Body of pancreas (tissue), 4 donors: ENCODE measurements at regions not wholly inside any gene's neighbourhood (a gene's known extent, or its start where the extent isn't known, plus 50 kb on each side); places are given as distances from the start of the nearest gene placed in this dataset.

ENCODE experiments used
- ATAC-seq: fragments of 150-250 bp; one replicate; pipeline ENCODE4 v1.9.1; 2016
- DNase-seq, 4 donors: peaks; one replicate each; pipeline ENCODE4 v3.0.0-alpha.2; 2019
- H3K27ac ChIP-seq, 4 donors: fragments of 200-600 bp; sonication (generic); 1 replicate in 3 of 4; 2 replicates in 1 of 4; pipeline versions ENCODE4 v1.5.1 to v1.6.1; 2016 to 2019; ENCODE audit warnings: mild to moderate bottlenecking in 1 of 4, mixed read lengths in 1 of 4, moderate library complexity in 1 of 4
- H3K27me3 ChIP-seq, 2 donors: fragments of 200-600 bp; sonication (generic); one replicate each; pipeline ENCODE4 v1.6.0; 2016; ENCODE audit warnings: mild to moderate bottlenecking in 1 of 2
- H3K36me3 ChIP-seq, 2 donors: fragments of 200-600 bp; sonication (generic); replicated peaks in 1 of 2; 2 replicates each; pipeline ENCODE4 v1.5.1; 2016; ENCODE audit warnings: low read depth in 2 of 2; ENCODE audit not compliant: insufficient read depth in 1 of 2
- H3K4me1 ChIP-seq: fragments of 200-600 bp; sonication (generic); one replicate; pipeline ENCODE4 v1.6.0; 2016
- H3K4me3 ChIP-seq, 2 donors: fragments of 200-600 bp; sonication (generic); 1 replicate in 1 of 2; 2 replicates in 1 of 2; pipeline ENCODE4 v1.5.1; 2016 to 2019
- H3K9me3 ChIP-seq, 3 donors: fragments of 200-600 bp; sonication (generic); 1 replicate in 2 of 3; 2 replicates in 1 of 3; pipeline ENCODE4 v1.5.1; 2016
- POLR2A ChIP-seq, 3 donors: fragments of 450-650 bp; IDR thresholded peaks; one replicate each; pipeline ENCODE4 v1.6.1; 2016; ENCODE audit warnings: antibody characterized with exemption in 3 of 3, mild to moderate bottlenecking in 2 of 3
- WGBS, 2 donors: methylation state at CpG; one replicate each; pipeline ENCODE4 v1.1.5; 2017; 5-methylcytosine and 5-hydroxymethylcytosine counted together
- intact Hi-C: fragments of 100-400 bp; cut with DNase I; formaldehyde crosslinking; loops from one replicate; pipeline ENCODE4 v1.15.1; 2023
- TF ChIP-seq, protein P1 (sequence below), 7 experiments: fragments of 450-650 bp in 4 of 7; fragments of 200-600 bp in 3 of 7; sonication (generic) in 3 of 7; IDR thresholded peaks; one replicate each; pipeline ENCODE4 v1.5.1; 2016 to 2019; ENCODE audit warnings: antibody characterized with exemption in 7 of 7

DNA sequence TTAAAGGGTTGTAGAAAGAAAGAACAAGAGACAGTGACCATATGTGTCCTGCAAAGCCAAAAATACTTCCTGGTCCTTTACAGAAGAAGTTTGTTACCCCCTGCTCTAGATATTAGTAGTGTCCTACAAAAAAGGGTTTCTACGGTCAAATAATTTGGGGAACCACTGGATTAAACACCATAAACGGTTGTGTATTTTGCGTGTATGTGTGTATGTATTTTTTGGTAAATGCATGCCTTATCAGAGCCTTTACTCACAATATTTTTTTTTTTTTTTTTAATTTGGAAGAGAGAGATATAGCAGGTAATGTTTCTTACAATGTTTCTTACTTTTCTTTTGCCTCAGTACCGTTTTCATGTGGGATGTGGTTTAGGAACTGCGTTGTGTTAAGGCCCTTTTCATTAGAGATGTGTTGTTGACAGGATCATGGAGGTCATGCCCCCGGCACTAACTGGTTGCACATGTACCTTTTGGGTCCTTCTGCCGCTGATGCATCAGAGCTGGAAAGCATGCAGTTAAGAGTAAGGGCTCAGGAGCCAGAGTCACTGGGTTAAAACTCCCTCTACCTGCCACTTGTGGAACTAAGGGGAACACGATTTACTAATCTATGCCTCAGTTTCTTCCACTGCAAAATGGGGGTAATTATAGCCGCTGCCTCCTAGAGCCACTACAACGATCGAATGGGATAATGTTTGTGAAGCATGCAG lies 234.6 kb upstream of the KAZN start:
- DNase-seq, result no peak
- Histone ChIP-seq H3K4me3 (no peak overlapping the region), H3K27me3 (no peaks in the 10 kb centered on the region), H3K27ac (no peak overlapping the region), H3K4me1 (no peaks in the 10 kb centered on the region), H3K36me3 (no peaks in the 10 kb centered on the region), H3K9me3 (no peaks in the 10 kb centered on the region)
- TF ChIP-seq, protein P1, sequence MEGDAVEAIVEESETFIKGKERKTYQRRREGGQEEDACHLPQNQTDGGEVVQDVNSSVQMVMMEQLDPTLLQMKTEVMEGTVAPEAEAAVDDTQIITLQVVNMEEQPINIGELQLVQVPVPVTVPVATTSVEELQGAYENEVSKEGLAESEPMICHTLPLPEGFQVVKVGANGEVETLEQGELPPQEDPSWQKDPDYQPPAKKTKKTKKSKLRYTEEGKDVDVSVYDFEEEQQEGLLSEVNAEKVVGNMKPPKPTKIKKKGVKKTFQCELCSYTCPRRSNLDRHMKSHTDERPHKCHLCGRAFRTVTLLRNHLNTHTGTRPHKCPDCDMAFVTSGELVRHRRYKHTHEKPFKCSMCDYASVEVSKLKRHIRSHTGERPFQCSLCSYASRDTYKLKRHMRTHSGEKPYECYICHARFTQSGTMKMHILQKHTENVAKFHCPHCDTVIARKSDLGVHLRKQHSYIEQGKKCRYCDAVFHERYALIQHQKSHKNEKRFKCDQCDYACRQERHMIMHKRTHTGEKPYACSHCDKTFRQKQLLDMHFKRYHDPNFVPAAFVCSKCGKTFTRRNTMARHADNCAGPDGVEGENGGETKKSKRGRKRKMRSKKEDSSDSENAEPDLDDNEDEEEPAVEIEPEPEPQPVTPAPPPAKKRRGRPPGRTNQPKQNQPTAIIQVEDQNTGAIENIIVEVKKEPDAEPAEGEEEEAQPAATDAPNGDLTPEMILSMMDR (IDR thresholded peaks at IDR 0.05), result no peak
- TF ChIP-seq POLR2A (IDR thresholded peaks at IDR 0.05), result no peak
- intact Hi-C loops, result no loop called here
- WGBS, 2 donors, result 66 to 67% methylated on average over 11 of the region's 11 CpGs
- no peak for ATAC-seq

DNA sequence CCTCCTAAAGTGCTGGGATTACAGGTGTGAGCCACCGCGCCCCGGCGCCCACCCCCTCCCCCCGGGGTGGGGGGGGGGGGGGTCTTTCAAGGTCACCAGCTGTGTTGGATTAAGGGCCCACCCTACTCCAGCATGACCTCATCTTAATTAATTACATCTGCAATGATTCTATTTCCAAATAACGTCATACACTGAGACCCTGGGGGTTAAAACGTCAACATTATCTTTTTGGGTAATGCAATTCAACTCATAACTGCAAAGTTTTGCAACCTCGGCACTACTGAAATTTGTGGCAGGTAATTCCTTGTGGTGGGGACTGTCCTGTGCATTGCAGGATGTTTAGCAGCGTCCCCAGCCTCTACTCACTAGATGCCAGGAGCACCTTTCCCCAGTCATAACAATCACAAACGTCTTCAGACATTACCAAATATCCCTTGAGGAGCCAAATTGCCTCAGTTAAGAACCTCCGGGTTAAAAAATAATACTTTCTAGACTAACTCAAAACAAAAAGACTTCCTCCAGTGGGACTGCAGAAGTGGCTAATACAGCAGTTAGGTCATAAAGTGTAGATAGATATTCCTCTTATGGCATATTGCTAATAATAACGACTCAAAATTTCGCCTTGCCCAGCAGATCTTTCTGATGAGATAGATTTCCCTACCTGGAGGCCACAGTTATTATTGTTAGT lies 233.0 kb upstream of the KAZN start:
- no peaks in the 10 kb centered on the region for H3K27me3 ChIP-seq
- ATAC-seq (no peak), DNase-seq (no peak)
- H3K36me3 ChIP-seq, result no peaks in the 10 kb centered on the region
- H3K4me1 ChIP-seq, result no peaks in the 10 kb centered on the region
- no peaks in the 10 kb centered on the region for H3K9me3 ChIP-seq
- H3K4me3 ChIP-seq, result no peak overlapping the region
- WGBS, 2 donors, result 55 to 59% methylated on average over 10 to 12 of the region's 13 CpGs
- intact Hi-C loops, result no loop called here
- TF ChIP-seq, protein P1 (IDR thresholded peaks at IDR 0.05), result no peak
- no peak for TF ChIP-seq POLR2A (IDR thresholded peaks at IDR 0.05)
- H3K27ac ChIP-seq, result no peak overlapping the region

DNA sequence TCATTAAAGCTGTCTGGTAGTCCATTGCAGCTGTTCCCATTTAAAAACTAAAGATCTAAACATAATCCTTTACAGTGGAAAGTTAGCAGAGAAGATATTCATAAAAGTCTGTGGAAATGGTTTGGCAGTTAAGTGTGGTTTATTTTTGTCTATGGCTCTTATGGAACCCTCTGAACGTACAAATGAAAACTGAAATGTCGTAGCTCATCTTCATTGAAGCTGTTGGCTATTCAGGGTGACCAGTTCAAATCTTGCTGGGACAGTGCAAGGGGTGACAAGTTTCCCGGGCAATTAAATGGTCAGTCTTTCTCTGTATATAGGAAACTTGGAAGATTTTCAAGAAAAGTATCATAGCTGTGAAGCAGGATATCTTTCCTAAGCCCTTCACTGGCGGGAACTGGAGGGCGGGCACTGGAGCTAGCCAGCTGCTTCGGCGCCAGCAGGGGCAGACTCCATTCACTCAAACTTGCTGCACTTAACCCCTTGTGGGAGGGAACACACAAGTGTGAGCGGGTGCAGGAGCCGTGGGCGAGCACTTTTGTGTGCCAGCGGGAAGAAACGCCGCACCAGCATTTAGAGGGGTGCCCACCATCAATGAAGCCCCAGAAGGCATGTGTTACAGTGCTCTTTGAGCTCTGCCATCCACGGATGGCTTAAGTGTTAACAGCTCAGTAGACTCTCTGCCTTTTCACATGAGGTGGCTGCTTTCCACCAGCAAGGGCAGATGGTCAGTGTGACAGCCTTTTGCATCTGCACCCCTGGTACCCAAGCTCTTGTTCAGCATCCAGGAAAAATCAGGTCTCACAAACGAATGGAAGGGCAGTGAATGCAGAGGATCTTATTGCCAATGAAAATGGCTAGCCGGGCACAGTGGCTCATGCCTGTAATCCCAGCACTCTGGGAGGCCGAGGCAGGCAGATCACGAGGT lies 232.1 kb upstream of the KAZN start:
- no peak overlapping the region for H3K27ac ChIP-seq
- no peak for DNase-seq

DNA sequence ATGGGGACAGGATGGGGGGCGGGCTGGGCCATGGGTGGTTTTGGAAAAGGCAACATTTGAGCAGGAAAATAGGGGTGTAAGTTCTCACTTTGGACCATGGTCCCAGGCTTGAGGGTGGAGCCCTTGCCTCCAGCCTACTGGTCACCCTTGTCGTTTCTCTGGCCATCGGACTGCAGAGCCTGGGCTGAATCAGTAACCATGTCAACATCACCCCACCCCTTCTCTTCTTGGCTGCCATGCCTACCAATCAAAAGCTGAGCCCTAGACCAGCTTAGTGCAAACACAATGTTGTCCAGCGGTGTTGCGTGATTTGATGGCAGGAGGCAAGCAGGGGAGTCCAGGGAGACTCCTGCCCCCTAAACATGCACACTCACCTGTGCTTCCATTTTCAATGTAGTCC lies 231.0 kb upstream of the KAZN start:
- TF ChIP-seq POLR2A (IDR thresholded peaks at IDR 0.05), result no peak
- TF ChIP-seq, protein P1 (IDR thresholded peaks at IDR 0.05), result no peak
- intact Hi-C loops, result no loop called here
- Histone ChIP-seq H3K36me3 (no peaks in the 10 kb centered on the region), H3K27ac (no peak overlapping the region), H3K4me3 (no peak overlapping the region), H3K27me3 (no peaks in the 10 kb centered on the region), H3K4me1 (no peaks in the 10 kb centered on the region), H3K9me3 (no peaks in the 10 kb centered on the region)
- 33 to 34% methylated on average over 4 to 5 of the region's 5 CpGs for WGBS, 2 donors
- ATAC-seq (no peak), DNase-seq (no peak)

More for the DNA sequence above, 232.1 kb upstream of the KAZN start:
- Histone ChIP-seq H3K4me3 (no peak overlapping the region), H3K36me3 (no peaks in the 10 kb centered on the region), H3K27me3 (no peaks in the 10 kb centered on the region), H3K9me3 (no peaks in the 10 kb centered on the region), H3K4me1 (no peaks in the 10 kb centered on the region)
- no peak for ATAC-seq
- intact Hi-C loops, result no loop called here
- 30 to 38% methylated on average over 14 to 18 of the region's 18 CpGs for WGBS, 2 donors
- no peak for TF ChIP-seq POLR2A (IDR thresholded peaks at IDR 0.05)
- TF ChIP-seq, protein P1 (IDR thresholded peaks at IDR 0.05), result no peak
